Astrocyte of the cerebellum (primary cell): ENCODE measurements at regions not wholly inside any gene's neighbourhood (a gene's known extent, or its start where the extent isn't known, plus 50 kb on each side); places are given as distances from the start of the nearest gene placed in this dataset.
"Not testable (repeated sequence)": the region's sequence is repeated elsewhere in the genome, so short reads cannot be mapped to it uniquely, and the experiment has no call there.

Source experiments
- DNase-seq: peaks from one replicate; pipeline ENCODE4 v3.0.0-alpha.2; 2011; ENCODE audit warnings: low read depth
- H3K4me3 ChIP-seq: 2 replicates; pipeline ENCODE4 v1.5.1; 2011; ENCODE audit warnings: mild to moderate bottlenecking, low read depth, low read length, moderate library complexity
- CTCF ChIP-seq: IDR thresholded peaks from 2 replicates; pipeline ENCODE4 v1.5.1; 2012; ENCODE audit warnings: low read length, low read depth, moderate library complexity, mild to moderate bottlenecking; ENCODE audit errors: missing control alignments
- in situ Hi-C: cut with HindIII; loops from 2 replicates; pipeline ENCODE4 v1.10.0; 2017; ENCODE audit warnings: low sequenced_read_pairs

GRCh38 chr1:115507901-115508300 lies 133.9 kb upstream of the VANGL1 start:
- no peak overlapping the region for H3K4me3 ChIP-seq
- in situ Hi-C loops: no loop called here
- TF ChIP-seq CTCF: no peak
- DNase-seq: no peak

- peak; percentile 60 for DNase-seq
- in situ Hi-C loops: no loop called here
- TF ChIP-seq CTCF: peak; percentile 77
- no peak overlapping the region for H3K4me3 ChIP-seq
These were observed 134.7 kb upstream of the VANGL1 start for GRCh38 chr1:115506924-115507589.

GRCh38 chr1:115506518-115506917 lies 135.3 kb upstream of the VANGL1 start:
- in situ Hi-C loops: no loop called here
- no peak for DNase-seq
- no peak for TF ChIP-seq CTCF
- H3K4me3 ChIP-seq: no peak overlapping the region

GRCh38 chr1:115505148-115505571 lies 136.6 kb upstream of the VANGL1 start:
- no peak for DNase-seq
- in situ Hi-C loops: no loop called here
- no peak for TF ChIP-seq CTCF
- H3K4me3 ChIP-seq: no peak overlapping the region

GRCh38 chr1:115502183-115502582 lies 139.6 kb upstream of the VANGL1 start:
- in situ Hi-C loops, DNase-seq, H3K4me3 ChIP-seq: not testable (repeated sequence)

GRCh38 chr1:115501476-115501875 lies 140.3 kb upstream of the VANGL1 start:
- H3K4me3 ChIP-seq: no peak overlapping the region
- DNase-seq: no peak
- in situ Hi-C loops: no loop called here

More at GRCh38 chr1:115501476-115501875, 140.3 kb upstream of the VANGL1 start:
- TF ChIP-seq CTCF: no peak
